Thyroid gland (tissue), 4 donors: ENCODE measurements at regions not wholly inside any gene's neighbourhood (a gene's known extent, or its start where the extent isn't known, plus 50 kb on each side); places are given as distances from the start of the nearest gene placed in this dataset.

Experiments
- DNase-seq, 2 donors: peaks; one replicate each; pipeline ENCODE4 v3.0.0-alpha.2; 2019
- H3K27ac ChIP-seq, 3 donors: fragments of 200-600 bp; sonication (generic); 1 replicate in 2 of 3; 2 replicates in 1 of 3; pipeline ENCODE4 v1.5.1; 2016 to 2019; ENCODE audit warnings: mild to moderate bottlenecking in 1 of 3, moderate library complexity in 1 of 3
- H3K27me3 ChIP-seq: fragments of 200-600 bp; sonication (generic); one replicate; pipeline ENCODE4 v1.5.1; 2019
- H3K36me3 ChIP-seq, 2 donors: fragments of 200-600 bp; sonication (generic); one replicate each; pipeline ENCODE4 v1.5.1; 2016 to 2019
- H3K4me1 ChIP-seq, 2 donors: fragments of 200-600 bp; sonication (generic); one replicate each; pipeline ENCODE4 v1.5.1; 2017 to 2019
- H3K4me3 ChIP-seq, 3 donors: fragments of 200-600 bp; sonication (generic); replicated peaks in 1 of 3; 1 replicate in 2 of 3; 2 replicates in 1 of 3; pipeline ENCODE4 v1.5.1; 2016; ENCODE audit warnings: mild to moderate bottlenecking in 1 of 3
- H3K9me3 ChIP-seq: fragments of 200-600 bp; sonication (generic); one replicate; pipeline ENCODE4 v1.5.1; 2017
- POLR2A ChIP-seq, 2 donors: fragments of 450-650 bp; IDR thresholded peaks; one replicate each; pipeline ENCODE4 v1.6.1; 2017; ENCODE audit warnings: antibody characterized with exemption in 2 of 2, mild to moderate bottlenecking in 2 of 2, moderate library complexity in 1 of 2
- WGBS, 2 donors: methylation state at CpG; one replicate each; pipeline ENCODE4 v1.1.5; 2017; 5-methylcytosine and 5-hydroxymethylcytosine counted together
- intact Hi-C: fragments of 100-400 bp; cut with DNase I; formaldehyde crosslinking; loops from one replicate; pipeline ENCODE4 v1.15.1; 2023
- TF ChIP-seq, protein P1 (sequence below), 6 experiments: fragments of 200-600 bp in 3 of 6; fragments of 450-650 bp in 3 of 6; sonication (generic) in 3 of 6; IDR thresholded peaks; one replicate each; pipeline ENCODE4 v1.5.1; 2016 to 2019; ENCODE audit warnings: antibody characterized with exemption in 6 of 6, mild to moderate bottlenecking in 2 of 6, inconsistent platforms in 1 of 6, moderate library complexity in 1 of 6

DNA sequence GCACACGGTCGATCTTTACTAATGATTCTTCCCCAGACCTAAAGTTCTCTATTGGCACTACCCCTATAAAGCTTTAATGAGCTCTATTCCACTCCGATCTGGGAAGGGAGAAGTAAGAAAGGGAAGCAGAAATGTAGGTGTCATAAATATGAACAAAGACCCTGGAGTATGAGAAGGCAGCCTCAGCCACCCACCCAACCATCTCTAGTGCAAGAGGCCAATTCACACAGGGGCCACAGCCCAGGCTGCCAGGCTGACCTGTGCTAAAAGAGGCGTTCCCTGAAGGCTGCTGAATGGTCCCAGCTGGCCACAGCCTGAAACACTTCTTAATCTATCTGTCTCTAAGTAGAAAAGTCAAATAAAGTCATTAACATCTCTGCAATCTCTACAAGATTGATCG is 60.1 kb upstream of the ACTR3 start:
- WGBS, 2 donors: 72 to 89% methylated on average over 5 of the region's 5 CpGs
- Histone ChIP-seq H3K4me1 (peaks cover 11% of the 10 kb centered on the region in 2 donors), H3K27me3 (no peaks in the 10 kb centered on the region), H3K27ac (no peak overlapping the region), H3K4me3 (no peak overlapping the region), H3K36me3 (no peaks in the 10 kb centered on the region), H3K9me3 (no peaks in the 10 kb centered on the region)
- intact Hi-C loops: loop anchor here (10.0 kb wide), 1 partner anchor 65 kb away; the partner anchor contains the start of gene ACTR3
- DNase-seq: no peak
- TF ChIP-seq, protein P1, sequence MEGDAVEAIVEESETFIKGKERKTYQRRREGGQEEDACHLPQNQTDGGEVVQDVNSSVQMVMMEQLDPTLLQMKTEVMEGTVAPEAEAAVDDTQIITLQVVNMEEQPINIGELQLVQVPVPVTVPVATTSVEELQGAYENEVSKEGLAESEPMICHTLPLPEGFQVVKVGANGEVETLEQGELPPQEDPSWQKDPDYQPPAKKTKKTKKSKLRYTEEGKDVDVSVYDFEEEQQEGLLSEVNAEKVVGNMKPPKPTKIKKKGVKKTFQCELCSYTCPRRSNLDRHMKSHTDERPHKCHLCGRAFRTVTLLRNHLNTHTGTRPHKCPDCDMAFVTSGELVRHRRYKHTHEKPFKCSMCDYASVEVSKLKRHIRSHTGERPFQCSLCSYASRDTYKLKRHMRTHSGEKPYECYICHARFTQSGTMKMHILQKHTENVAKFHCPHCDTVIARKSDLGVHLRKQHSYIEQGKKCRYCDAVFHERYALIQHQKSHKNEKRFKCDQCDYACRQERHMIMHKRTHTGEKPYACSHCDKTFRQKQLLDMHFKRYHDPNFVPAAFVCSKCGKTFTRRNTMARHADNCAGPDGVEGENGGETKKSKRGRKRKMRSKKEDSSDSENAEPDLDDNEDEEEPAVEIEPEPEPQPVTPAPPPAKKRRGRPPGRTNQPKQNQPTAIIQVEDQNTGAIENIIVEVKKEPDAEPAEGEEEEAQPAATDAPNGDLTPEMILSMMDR (IDR thresholded peaks at IDR 0.05): no peak
- TF ChIP-seq POLR2A (IDR thresholded peaks at IDR 0.05): no peak

DNA sequence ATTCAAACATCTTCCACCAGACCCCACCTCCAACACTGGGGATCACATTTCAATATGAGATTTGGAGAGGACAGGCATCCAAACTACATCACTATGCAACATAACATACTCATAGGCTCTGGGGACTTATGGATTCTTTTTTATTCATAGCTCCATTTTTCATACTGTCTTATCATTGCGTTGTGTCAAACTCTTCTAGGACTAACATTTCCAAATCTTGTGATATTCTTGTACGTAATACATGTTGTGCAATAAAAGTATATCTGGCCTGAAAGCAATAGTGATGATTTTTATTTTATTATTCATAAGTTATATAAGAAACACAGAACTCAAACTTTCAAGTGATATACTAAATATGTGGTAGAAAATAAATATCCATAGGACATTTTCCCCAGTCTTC is 60.6 kb upstream of the ACTR3 start:
- Histone ChIP-seq H3K27me3 (no peaks in the 10 kb centered on the region), H3K27ac (no peak overlapping the region), H3K4me3 (no peak overlapping the region), H3K36me3 (no peaks in the 10 kb centered on the region), H3K9me3 (no peaks in the 10 kb centered on the region), H3K4me1 (peaks cover 7% of the 10 kb centered on the region in 2 donors)
- intact Hi-C loops: loop anchor here (10.0 kb wide), 1 partner anchor 66 kb away; the partner anchor contains the start of gene ACTR3
- WGBS, 2 donors: 74 to 88% methylated on average over 2 of the region's 2 CpGs
- no peak for DNase-seq
- TF ChIP-seq, protein P1 (IDR thresholded peaks at IDR 0.05): no peak
- TF ChIP-seq POLR2A (IDR thresholded peaks at IDR 0.05): no peak

DNA sequence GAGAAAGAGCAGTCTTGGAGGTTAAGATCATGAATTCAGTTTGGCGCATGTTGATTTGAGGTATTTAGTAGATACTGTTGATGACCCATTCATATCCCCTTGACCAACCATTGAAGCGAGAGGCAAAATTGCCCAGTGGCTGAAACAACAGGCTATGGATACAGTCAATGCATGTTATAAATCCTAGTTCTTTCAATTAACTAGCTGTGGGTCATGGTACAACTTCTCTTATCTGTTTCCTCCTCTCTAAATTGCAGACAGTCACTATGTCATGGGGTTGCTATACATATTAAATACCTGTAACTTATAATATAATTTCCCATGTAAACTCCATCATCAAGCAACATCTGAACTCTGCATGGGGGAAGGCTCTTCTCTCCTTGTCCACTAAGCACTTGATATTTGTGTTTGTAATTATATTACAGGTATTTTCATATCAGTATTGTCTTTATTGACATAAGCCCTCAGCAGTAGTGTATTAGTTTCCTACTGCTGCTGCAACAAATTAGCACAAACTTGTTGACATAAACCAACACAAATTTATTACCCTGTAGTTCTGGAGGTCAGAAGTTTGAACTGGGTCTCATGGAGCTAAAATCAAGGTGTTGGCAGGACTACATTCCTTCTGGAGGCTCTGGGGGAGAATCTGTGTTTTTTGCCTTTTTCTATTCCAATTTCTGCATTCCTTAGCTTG is 61.7 kb upstream of the ACTR3 start:
- Histone ChIP-seq H3K36me3 (no peaks in the 10 kb centered on the region), H3K9me3 (no peaks in the 10 kb centered on the region), H3K4me1 (no peaks in the 10 kb centered on the region), H3K27me3 (no peaks in the 10 kb centered on the region), H3K4me3 (no peak overlapping the region), H3K27ac (no peak overlapping the region)
- 89% methylated on average over 2 of the region's 2 CpGs for WGBS, 2 donors
- intact Hi-C loops: loop anchor here (10.0 kb wide), 1 partner anchor 67 kb away; the partner anchor contains the start of gene ACTR3
- no peak for TF ChIP-seq POLR2A (IDR thresholded peaks at IDR 0.05)
- TF ChIP-seq, protein P1 (IDR thresholded peaks at IDR 0.05): no peak
- DNase-seq: no peak

DNA sequence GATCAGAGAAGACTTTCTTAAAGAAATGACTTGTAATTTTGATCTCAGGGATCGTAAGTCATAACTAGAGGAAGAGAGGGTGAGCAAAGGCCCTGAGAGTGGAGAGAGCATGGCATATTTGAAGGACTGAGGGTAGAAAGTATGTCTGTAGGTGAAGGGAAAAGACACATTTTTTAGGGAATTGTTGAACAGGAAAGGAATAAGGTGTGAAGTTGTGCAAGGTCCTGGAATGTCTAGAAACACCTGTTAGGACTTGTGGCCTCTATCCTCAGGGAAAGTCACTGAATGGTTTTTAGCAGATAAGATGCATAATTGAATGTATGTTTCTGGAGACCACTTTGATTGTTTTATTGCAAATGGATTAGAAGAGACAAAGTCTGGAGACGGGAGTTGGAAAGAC is 62.5 kb upstream of the ACTR3 start:
- TF ChIP-seq POLR2A (IDR thresholded peaks at IDR 0.05): no peak
- TF ChIP-seq, protein P1 (IDR thresholded peaks at IDR 0.05): no peak
- intact Hi-C loops: loop anchor here (10.0 kb wide), 1 partner anchor 67 kb away; the partner anchor contains the start of gene ACTR3
- H3K9me3 ChIP-seq: no peaks in the 10 kb centered on the region
- no peak overlapping the region for H3K4me3 ChIP-seq
- H3K27ac ChIP-seq: no peak overlapping the region
- WGBS, 2 donors: 96 to 97% methylated on average over 2 of the region's 2 CpGs
- H3K4me1 ChIP-seq: no peaks in the 10 kb centered on the region
- H3K36me3 ChIP-seq: no peaks in the 10 kb centered on the region
- DNase-seq: no peak
- H3K27me3 ChIP-seq: no peaks in the 10 kb centered on the region
